MG63 (cell line): ENCODE measurements at regions not wholly inside any gene's neighbourhood (a gene's known extent, or its start where the extent isn't known, plus 50 kb on each side); places are given as distances from the start of the nearest gene placed in this dataset.

Experiments used
- DNase-seq: peaks from one replicate; pipeline ENCODE4 v3.0.0-alpha.2; 2020
- H3K27me3 ChIP-seq: fragments of 250-450 bp; sonication (Bioruptor Pico); 2 replicates; pipeline ENCODE4 v1.5.1; 2020; ENCODE audit warnings: mild to moderate bottlenecking, moderate library complexity
- H3K36me3 ChIP-seq: fragments of 250-450 bp; sonication (Bioruptor Pico); 2 replicates; pipeline ENCODE4 v1.5.1; 2020; ENCODE audit warnings: mild to moderate bottlenecking, moderate library complexity
- H3K4me3 ChIP-seq: fragments of 250-450 bp; sonication (Bioruptor Pico); 2 replicates; pipeline ENCODE4 v1.5.1; 2020; ENCODE audit warnings: mild to moderate bottlenecking, moderate library complexity
- H3K9me3 ChIP-seq: fragments of 250-450 bp; sonication (Bioruptor Pico); 2 replicates; pipeline ENCODE4 v1.5.1; 2020; ENCODE audit warnings: mild to moderate bottlenecking, moderate library complexity

DNA sequence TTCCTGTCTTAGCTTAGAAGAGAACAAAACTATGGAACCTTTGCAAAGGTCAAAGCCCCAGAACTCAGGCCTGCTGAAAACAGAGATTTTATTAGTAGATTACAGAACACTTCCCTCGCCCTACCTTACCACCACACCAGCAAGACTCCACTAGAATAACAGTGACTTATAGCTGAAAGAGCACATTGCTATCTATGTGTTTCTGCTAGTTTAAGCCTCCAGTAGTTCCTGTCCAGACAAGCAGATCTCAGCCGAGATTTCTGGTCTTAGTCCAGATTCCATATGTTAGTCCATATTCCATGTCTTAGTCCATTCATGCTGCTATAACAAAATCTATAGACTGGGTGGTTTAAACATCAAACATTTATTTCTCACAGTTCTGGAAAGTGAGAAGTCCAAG lies 412.3 kb upstream of the ID4 start:
- Histone ChIP-seq H3K36me3 (no peaks in the 10 kb centered on the region), H3K27me3 (no peaks in the 10 kb centered on the region), H3K9me3 (no peaks in the 10 kb centered on the region), H3K4me3 (no peak overlapping the region)
- DNase-seq, result no peak

DNA sequence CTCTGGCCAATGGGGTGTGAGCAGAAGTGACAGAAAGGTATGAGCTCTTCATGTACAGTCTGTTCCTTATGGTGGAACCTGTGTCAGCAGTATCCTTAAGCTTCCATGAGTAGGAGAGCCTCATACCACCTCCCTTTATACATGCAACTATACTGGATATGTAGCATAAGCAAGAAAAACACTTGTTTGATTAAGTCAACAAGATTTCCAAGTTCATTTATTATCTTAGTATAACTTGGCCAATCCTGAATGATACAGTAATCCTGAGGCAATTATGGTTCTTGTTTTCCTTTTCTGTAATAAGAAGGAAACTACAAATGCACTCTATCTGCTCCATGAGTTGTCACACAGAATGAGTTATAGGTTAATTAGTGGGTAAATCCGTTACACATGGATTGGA lies 409.6 kb upstream of the ID4 start:
- Histone ChIP-seq H3K36me3 (no peaks in the 10 kb centered on the region), H3K9me3 (no peaks in the 10 kb centered on the region), H3K27me3 (no peaks in the 10 kb centered on the region), H3K4me3 (no peak overlapping the region)
- no peak for DNase-seq

DNA sequence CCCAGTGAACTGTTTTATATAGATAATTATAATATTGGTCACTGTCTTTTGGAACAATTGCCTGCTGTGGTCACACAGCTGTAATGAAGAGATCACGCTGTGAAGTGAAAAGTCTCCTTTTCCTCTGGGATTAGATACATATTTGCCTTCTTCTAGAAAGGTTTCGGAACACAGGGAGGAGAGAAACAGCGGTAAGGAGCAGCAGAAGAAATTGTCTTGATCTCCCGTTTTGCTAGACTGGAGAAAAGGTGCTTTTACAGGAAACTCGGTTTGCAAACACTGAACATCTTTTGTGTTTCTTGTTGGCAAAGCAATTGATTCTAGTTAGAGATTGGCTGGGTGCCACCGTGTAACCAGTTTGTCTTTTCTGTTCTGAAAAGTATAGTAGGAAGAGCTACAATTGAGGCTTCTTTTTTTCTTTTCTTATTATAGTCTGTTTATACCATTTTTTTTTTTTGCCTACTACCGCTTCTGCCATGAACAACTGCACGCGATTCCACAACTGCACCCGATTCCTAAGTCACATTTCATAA lies 404.1 kb upstream of the ID4 start:
- Histone ChIP-seq H3K27me3 (no peaks in the 10 kb centered on the region), H3K36me3 (no peaks in the 10 kb centered on the region), H3K9me3 (no peaks in the 10 kb centered on the region), H3K4me3 (no peak overlapping the region)
- DNase-seq, result no peak

DNA sequence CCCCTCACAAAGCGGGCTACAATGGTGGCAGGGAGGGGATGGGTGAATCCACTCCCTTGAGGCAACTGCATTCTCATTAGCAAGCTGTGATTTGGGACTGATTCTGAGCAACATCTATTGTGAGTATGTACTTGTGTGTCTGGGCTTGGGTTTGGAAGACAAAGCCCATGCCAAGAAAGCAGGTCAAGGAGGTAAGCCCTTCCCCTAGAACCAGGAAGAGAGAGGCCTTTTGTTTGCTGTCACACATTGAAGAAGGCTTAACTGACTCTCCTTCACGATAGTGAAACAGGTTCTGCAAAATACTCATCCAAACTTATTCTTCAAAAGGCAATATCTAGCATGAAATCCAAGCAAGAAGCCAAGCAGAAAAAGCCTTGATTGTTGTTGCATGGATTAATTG lies 403.1 kb upstream of the ID4 start:
- Histone ChIP-seq H3K27me3 (no peaks in the 10 kb centered on the region), H3K4me3 (no peak overlapping the region), H3K36me3 (no peaks in the 10 kb centered on the region), H3K9me3 (no peaks in the 10 kb centered on the region)
- DNase-seq, result no peak

DNA sequence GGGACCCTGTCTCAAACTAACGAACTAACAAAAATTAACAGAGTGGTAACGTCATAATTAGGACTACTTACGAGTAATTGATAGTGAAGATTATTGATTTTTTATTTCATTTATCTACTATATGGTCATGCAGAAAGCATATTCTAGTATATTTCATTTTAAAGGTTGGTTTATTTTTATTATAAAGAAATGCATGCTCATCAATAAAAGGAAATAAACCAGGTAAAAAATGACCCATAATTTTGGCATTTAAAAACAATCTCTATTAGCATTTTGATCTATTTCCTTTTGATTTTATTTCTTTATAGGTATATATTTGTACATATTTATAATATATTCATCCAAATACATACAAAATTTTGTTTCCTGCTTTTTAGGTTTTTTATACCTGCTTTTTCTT lies 401.4 kb upstream of the ID4 start:
- no peak for DNase-seq
- H3K36me3 ChIP-seq, result no peaks in the 10 kb centered on the region
- no peaks in the 10 kb centered on the region; the same call in 1 of the 2 replicates for H3K27me3 ChIP-seq
- H3K9me3 ChIP-seq, result no peaks in the 10 kb centered on the region
- no peak overlapping the region for H3K4me3 ChIP-seq

DNA sequence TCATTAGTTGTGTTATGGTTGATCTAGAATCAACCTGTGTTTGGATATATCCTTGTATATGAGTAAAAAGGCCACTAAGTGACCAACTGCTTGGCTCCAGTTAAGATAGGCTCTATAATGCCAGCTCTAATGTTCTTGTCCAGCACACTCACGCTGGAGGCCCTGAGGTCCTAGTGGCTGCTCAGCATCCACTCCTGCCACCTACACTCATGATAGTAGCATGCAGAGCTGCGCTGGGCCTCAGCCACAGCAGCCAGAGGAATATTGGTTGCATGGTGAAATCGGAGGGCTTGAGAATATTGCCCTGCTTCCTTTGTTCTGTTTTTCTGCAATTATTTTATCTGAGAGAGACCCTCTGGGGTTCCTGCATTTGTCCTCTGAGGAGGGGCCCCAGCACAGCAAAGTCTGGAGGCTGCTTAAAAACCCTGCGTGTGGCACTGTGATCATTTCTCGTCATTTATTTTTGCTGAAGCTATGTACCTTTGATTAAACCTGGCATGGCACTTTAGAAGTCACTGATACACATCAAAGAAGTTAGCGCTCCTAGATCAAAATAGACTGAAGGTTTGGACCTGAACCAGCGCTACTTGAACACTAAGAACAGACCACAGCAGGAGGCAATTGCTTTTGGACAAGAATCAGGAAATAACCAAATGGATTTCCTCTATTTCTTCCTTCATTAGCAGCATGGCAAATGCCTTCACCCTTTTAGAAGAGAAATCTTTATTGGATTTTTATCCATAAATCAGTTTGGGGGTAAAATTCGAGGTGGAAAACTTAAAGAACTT lies 398.4 kb upstream of the ID4 start:
- no peaks in the 10 kb centered on the region for H3K36me3 ChIP-seq
- DNase-seq, result no peak
- no peak overlapping the region for H3K4me3 ChIP-seq
- H3K27me3 ChIP-seq, result no peaks in the 10 kb centered on the region; the same call in 1 of the 2 replicates
- H3K9me3 ChIP-seq, result no peaks in the 10 kb centered on the region

DNA sequence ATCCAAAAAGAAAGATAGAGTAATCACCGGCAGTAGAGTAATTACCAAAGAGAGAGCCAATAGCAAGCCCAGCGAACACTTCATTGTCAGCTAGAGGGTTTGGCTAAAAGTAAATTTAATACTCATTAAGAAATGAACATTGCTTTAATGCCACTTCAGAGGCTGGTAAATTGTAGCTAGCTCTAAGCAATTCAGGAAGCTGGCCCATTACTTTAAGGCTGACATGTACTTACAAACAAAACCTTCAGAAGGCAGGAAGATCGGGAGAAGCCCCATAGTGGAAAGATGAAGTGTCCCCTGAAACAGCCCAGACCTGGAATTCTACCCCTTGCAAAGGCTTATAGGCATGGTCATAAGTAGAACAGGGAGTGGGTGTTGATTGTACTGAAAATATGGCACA lies 396.6 kb upstream of the ID4 start:
- Histone ChIP-seq H3K36me3 (no peaks in the 10 kb centered on the region), H3K9me3 (no peaks in the 10 kb centered on the region), H3K27me3 (no peaks in the 10 kb centered on the region; the same call in 1 of the 2 replicates), H3K4me3 (no peak overlapping the region)
- no peak for DNase-seq

DNA sequence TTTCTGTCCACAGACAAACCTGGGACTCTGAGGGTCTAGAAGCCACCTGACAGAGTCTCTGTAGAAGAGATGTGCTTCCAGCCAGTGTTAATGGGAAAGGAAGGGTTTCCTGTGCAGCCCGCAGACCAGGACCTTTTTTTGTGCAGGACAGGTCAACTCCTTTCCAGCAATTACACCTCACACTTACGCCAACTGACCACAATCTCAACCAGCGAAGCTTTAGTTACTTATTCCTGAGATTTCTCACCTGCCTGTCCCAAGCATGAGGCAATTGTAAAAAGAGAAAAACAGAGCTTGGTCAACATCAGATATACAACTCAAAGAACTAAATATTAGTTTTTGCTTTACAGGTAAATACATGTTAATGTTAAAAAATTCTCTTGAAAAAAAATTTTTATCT lies 393.8 kb upstream of the ID4 start:
- Histone ChIP-seq H3K27me3 (no peaks in the 10 kb centered on the region; the same call in 1 of the 2 replicates), H3K9me3 (no peaks in the 10 kb centered on the region), H3K36me3 (no peaks in the 10 kb centered on the region), H3K4me3 (no peak overlapping the region)
- no peak for DNase-seq

DNA sequence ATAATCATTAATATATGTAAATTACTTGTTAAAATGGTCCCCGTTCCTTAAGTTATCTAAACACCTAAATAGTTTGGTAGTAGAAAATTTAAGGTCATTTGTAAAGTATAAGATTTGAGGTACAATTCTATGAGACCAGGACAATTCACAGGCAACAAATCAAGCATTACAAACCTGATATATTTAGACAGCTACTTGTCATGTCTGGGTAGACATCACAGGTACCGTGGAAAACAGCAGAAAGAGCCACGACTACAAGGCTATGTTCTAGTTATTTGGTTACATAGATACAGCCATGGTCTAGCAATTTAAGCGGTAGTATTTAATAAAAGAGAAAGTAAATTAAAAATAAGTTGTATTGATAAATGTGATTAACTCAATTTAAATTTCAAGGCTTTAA lies 393.1 kb upstream of the ID4 start:
- Histone ChIP-seq H3K27me3 (no peaks in the 10 kb centered on the region; the same call in 1 of the 2 replicates), H3K4me3 (no peak overlapping the region), H3K9me3 (no peaks in the 10 kb centered on the region), H3K36me3 (no peaks in the 10 kb centered on the region)
- DNase-seq, result no peak

DNA sequence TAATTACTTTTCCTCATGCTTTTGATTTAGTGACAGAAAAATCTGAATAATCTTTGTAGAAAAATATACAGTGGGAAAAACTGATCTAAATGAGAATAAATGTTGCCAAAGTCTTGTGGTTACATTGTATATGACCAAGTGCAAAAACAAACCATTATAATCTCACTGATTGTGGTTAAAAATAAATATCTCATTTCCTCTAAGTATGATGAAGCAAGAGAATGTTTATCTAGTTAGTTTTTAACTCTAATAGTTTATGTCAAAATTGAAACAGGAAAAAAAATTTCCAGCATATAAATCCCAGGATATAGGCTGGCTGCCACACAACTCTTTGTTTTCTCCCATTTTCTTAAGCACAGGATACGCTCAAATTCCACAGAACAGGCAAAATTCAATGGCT lies 392.7 kb upstream of the ID4 start:
- no peaks in the 10 kb centered on the region for H3K36me3 ChIP-seq
- no peaks in the 10 kb centered on the region; the same call in 1 of the 2 replicates for H3K27me3 ChIP-seq
- no peak overlapping the region for H3K4me3 ChIP-seq
- DNase-seq, result no peak
- no peaks in the 10 kb centered on the region for H3K9me3 ChIP-seq

DNA sequence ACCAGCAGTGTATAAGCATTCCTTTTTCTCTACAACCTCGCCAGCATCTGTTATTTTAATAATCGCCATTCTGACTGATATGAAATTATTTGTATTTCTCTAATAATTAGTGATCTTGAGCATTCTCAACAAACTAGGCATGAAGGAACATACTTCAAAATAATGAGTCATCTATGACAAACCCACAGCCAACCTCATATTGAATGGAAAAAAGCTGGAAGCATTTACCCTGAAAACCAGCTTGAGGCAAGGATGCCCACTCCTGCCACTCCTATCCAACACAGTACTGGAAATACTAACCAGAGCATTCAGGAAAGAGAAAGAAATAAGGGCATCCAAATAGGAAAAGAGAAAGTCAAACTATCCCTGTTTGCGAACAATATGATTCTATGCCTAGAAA lies 390.6 kb upstream of the ID4 start:
- H3K4me3 ChIP-seq, result no peak overlapping the region
- no peaks in the 10 kb centered on the region for H3K27me3 ChIP-seq
- no peak for DNase-seq
- no peaks in the 10 kb centered on the region for H3K36me3 ChIP-seq
- no peaks in the 10 kb centered on the region for H3K9me3 ChIP-seq

DNA sequence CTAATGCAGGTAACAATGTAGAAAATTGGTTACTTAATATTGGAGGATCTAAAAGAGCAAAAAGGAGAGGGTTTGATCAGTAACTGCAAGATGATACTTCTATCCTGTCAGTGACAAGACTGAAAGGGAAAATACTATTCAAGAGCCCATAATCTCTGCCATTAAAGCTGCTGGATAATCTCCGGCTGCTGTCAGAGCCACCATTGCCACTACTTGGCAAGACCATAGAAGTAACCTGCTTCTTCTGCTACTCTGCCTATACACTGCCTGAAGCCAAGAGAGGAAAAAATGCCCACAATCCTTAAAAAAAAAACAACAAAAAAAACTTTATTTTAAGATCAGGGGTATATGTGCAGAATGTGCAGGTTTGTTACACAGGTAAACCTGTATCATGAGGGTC lies 386.5 kb upstream of the ID4 start:
- Histone ChIP-seq H3K36me3 (no peaks in the 10 kb centered on the region), H3K9me3 (no peaks in the 10 kb centered on the region), H3K27me3 (no peaks in the 10 kb centered on the region), H3K4me3 (no peak overlapping the region)
- DNase-seq, result no peak

DNA sequence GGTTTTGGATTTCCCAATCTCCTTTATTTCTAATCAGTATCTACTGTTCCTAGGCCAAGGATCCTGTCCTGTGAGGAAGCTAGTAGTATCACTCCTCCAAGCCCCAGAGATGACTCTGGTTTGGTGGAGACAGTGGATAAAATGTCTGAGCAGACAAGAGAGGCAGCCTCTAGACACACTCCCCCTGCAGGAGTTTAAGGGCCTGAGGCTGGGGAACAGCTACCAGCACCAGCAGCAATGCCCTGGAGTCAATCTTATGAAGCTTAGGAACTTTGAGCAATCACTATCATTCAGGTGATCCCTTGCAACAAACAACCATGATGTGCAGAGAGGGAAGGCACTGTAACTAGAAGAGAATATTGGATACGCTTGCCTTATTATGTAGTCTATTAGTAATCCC lies 384.7 kb upstream of the ID4 start:
- no peak overlapping the region for H3K4me3 ChIP-seq
- H3K9me3 ChIP-seq, result no peaks in the 10 kb centered on the region
- no peaks in the 10 kb centered on the region for H3K27me3 ChIP-seq
- no peaks in the 10 kb centered on the region for H3K36me3 ChIP-seq
- DNase-seq, result no peak

DNA sequence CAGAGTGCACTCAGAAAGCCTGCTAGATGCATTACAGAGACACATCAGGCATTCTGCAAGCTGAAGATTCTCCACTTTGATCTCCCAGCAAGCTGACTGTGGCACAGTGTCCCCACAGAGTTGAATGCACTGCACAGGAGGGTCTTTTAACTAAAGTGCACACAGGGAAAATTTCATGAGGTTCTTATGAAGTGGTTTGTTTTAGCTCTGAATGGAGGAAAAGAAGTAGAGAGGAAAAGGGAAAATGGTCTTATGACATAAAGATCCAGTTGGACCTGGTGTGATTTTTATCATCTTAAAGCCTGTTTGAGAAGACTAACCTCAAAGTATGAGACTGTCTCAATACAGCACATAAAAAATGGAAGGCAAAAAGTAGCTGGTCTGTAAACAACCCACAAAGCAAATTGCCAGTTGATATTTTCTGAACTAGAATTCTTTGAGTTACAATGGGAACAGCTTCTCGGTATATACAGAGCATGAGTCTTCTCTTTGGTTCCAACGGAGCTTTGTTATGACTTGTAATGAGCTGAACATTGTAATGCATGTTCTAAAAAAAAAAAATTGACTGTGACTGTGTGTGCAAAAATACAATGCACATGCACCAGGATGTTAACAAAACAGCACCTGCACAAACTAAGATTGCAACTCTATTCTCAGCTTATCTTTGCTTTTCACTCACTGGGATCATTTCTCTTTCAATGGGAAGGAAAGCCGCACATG lies 383.0 kb upstream of the ID4 start:
- H3K27me3 ChIP-seq, result no peaks in the 10 kb centered on the region
- no peak overlapping the region for H3K4me3 ChIP-seq
- H3K9me3 ChIP-seq, result no peaks in the 10 kb centered on the region
- H3K36me3 ChIP-seq, result no peaks in the 10 kb centered on the region
- no peak for DNase-seq

DNA sequence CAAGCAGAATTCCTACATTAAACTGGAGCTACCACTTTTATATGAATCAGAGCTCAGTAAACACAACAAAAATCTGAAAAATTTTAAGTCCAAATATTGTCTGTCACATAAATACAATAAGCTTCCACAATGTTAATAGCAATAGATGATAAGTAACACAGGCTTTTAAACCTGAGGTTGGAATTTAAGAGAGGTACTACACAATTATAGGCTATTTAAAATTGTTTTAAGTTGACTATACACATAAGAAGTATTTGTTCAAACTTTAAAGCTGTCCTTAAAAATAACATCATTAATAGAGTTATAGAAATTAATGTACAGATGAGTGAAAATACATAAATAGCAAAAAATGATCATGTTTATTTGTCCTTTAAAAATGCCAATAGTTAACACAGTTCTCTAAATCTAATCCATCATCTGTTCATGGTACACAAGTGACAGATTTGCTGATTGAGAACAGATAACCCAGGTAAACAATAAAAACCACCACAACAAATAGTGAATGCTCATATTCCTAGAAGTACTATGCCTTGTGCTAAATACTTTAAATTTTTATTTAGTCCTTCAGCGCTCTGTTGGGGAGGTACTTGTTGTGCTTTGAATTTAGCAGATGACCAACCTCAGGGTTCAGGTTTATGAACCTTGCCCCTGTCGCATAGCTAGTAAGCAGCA lies 382.3 kb upstream of the ID4 start:
- DNase-seq, result no peak
- H3K9me3 ChIP-seq, result no peaks in the 10 kb centered on the region
- H3K27me3 ChIP-seq, result no peaks in the 10 kb centered on the region
- H3K4me3 ChIP-seq, result no peak overlapping the region
- H3K36me3 ChIP-seq, result no peaks in the 10 kb centered on the region

DNA sequence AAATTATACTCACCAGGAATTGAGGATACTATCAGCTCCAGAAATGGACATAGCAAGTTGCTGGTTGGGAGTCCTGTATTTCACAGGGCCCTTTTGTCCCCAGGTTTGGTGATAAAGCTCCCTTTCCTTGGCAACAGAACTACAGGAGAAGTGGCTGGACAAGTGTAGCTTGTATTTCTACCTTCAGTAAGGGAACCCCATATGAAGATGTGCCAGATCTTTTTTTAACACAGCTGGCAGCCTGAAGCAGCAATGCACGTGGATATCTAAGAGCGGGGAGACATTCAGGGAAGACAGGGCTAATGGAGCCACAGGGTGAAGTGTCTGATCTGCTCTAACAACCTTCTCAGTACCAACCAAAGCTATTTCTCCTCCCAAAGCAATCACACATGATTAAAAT lies 373.9 kb upstream of the ID4 start:
- Histone ChIP-seq H3K36me3 (no peaks in the 10 kb centered on the region), H3K27me3 (no peaks in the 10 kb centered on the region)
- no peak for DNase-seq

DNA sequence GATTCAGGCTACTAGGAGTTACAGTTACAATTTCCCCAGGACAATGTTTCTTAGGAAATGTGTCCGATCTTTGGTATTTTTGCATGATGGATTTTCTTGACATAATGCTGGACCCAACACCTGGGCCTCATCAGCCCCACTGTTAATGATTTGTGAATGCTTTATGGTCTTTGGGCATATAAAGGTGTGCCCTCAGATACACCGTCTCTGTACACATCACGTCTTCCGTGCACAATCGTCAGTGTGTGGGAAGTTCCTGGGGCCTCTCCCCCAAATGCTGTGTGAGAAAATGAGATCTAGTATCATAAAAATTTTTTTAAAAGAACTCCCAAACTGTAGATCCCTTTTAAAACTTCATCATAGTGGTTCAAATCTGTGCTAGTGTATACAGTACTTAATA lies 373.2 kb upstream of the ID4 start:
- Histone ChIP-seq H3K4me3 (no peak overlapping the region), H3K36me3 (no peaks in the 10 kb centered on the region), H3K9me3 (no peaks in the 10 kb centered on the region), H3K27me3 (no peaks in the 10 kb centered on the region)
- no peak for DNase-seq

More for the DNA sequence above, 373.9 kb upstream of the ID4 start:
- no peak overlapping the region for H3K4me3 ChIP-seq
- no peaks in the 10 kb centered on the region for H3K9me3 ChIP-seq
